Neural progenitor cell (in vitro differentiated cells): ENCODE measurements at regions not wholly inside any gene's neighbourhood (a gene's known extent, or its start where the extent isn't known, plus 50 kb on each side); places are given as distances from the start of the nearest gene placed in this dataset.

Experiments used
- DNase-seq: peaks from one replicate; pipeline ENCODE4 v3.0.0-alpha.2; 2016; ENCODE audit warnings: low spot score
- H2AFZ ChIP-seq: fragments of 200-600 bp; sonication (generic); replicated peaks from 2 replicates; pipeline ENCODE4 v1.6.1; 2016; ENCODE audit warnings: antibody characterized with exemption
- H3F3A ChIP-seq: fragments of 200-600 bp; sonication (generic); 2 replicates; pipeline ENCODE4 v1.6.1; 2016; ENCODE audit warnings: antibody characterized with exemption, low read depth
- H3K27ac ChIP-seq: fragments of 200-600 bp; sonication (generic); 2 replicates; pipeline ENCODE4 v1.5.1; 2016; ENCODE audit warnings: mild to moderate bottlenecking
- H3K27me3 ChIP-seq: fragments of 200-600 bp; sonication (generic); 2 replicates; pipeline ENCODE4 v1.6.1; 2016; ENCODE audit warnings: mild to moderate bottlenecking, moderate library complexity
- H3K36me3 ChIP-seq: fragments of 200-600 bp; sonication (generic); 2 replicates; pipeline ENCODE4 v1.5.1; 2016
- H3K4me1 ChIP-seq: fragments of 200-600 bp; sonication (generic); 2 replicates; pipeline ENCODE4 v1.6.1; 2016; ENCODE audit warnings: mixed run types
- H3K4me2 ChIP-seq: fragments of 200-600 bp; sonication (generic); 2 replicates; pipeline ENCODE4 v1.6.1; 2016
- H3K4me3 ChIP-seq: fragments of 200-600 bp; sonication (generic); 2 replicates; pipeline ENCODE4 v1.5.1; 2016
- H3K79me2 ChIP-seq: fragments of 200-600 bp; sonication (generic); 2 replicates; pipeline ENCODE4 v1.6.1; 2016; ENCODE audit warnings: low read depth
- H3K9ac ChIP-seq: fragments of 200-600 bp; sonication (generic); 2 replicates; pipeline ENCODE4 v1.6.1; 2016
- H3K9me3 ChIP-seq: fragments of 200-600 bp; sonication (generic); 2 replicates; pipeline ENCODE4 v1.5.1; 2016; ENCODE audit warnings: low read depth
- H4K20me1 ChIP-seq: fragments of 200-600 bp; sonication (generic); 2 replicates; pipeline ENCODE4 v1.6.1; 2016; ENCODE audit warnings: low read depth
- H3K27ac Mint-ChIP-seq: 3 replicates; pipeline ENCODE4 v1.8.0; 2021; ENCODE audit warnings: mixed read lengths
- H3K27me3 Mint-ChIP-seq: 2 replicates; pipeline ENCODE4 v1.8.0; 2022; ENCODE audit warnings: low read depth, mild to moderate bottlenecking, inconsistent platforms, moderate library complexity, mixed read lengths; ENCODE audit not compliant: insufficient read depth
- H3K36me3 Mint-ChIP-seq: 3 replicates; pipeline ENCODE4 v1.8.0; 2021; ENCODE audit warnings: mixed read lengths
- H3K4me1 Mint-ChIP-seq: 3 replicates; pipeline ENCODE4 v1.8.0; 2021; ENCODE audit warnings: mixed read lengths
- H3K4me3 Mint-ChIP-seq: 3 replicates; pipeline ENCODE4 v1.8.0; 2021; ENCODE audit warnings: mild to moderate bottlenecking, moderate library complexity, mixed read lengths
- H3K9me3 Mint-ChIP-seq: 3 replicates; pipeline ENCODE4 v1.8.0; 2020; ENCODE audit warnings: mixed read lengths
- CTCF ChIP-seq: fragments of 200-600 bp; sonication (generic); IDR thresholded peaks from 2 replicates; pipeline ENCODE4 v1.5.1; 2017; ENCODE audit warnings: antibody characterized with exemption, mild to moderate bottlenecking
- EZH2 ChIP-seq: fragments of 200-600 bp; sonication (generic); IDR thresholded peaks from 2 replicates; pipeline ENCODE4 v1.6.1; 2017; ENCODE audit warnings: antibody characterized with exemption, mild to moderate bottlenecking, moderate library complexity
- EZH2phosphoT487 ChIP-seq: fragments of 200-600 bp; sonication (generic); IDR thresholded peaks from 2 replicates; pipeline ENCODE4 v1.6.1; 2017; ENCODE audit warnings: antibody characterized with exemption

DNA sequence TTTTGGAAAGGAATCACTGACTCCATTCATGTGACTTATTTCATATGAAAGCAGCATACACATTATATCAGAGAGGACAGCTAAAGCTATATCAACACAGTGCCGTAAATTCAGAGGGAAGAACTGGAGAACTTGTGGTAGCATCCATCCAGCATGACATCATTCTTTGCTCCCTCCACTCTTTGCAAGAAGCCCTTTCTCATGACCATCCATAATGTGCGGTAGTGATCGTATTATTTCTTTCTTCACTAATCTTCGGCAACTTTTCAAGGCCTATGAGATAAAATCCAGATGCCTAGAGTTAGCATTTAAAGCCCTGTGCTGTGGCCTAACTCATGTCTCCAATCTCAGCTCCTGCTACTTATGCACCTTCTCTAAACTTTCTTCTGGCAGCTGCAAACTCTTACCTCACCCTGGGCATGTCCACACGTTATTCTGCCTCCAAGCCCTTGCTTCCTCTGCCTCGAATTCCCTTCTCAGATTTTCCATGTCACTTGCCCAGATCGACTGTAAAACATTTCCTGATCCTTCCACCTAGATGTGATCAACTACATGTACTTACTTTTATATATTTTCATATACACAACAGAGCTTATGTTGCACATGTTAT lies 307.3 kb upstream of the SGCD start:
- no peaks in the 10 kb centered on the region for H3K4me1 ChIP-seq
- Mint-ChIP-seq H3K27ac (no peak overlapping the region), H3K4me3 (no peak overlapping the region), H3K9me3 (no peaks in the 10 kb centered on the region), H3K4me1 (no peaks in the 10 kb centered on the region), H3K27me3 (no peaks in the 10 kb centered on the region), H3K36me3 (no peaks in the 10 kb centered on the region)
- no peak overlapping the region for H3K9ac ChIP-seq
- H3K4me2 ChIP-seq = no peak overlapping the region
- no peak overlapping the region for H3K27ac ChIP-seq
- DNase-seq = no peak
- no peaks in the 10 kb centered on the region for H3K9me3 ChIP-seq
- H3K4me3 ChIP-seq = no peak overlapping the region
- no peaks in the 10 kb centered on the region for H4K20me1 ChIP-seq
- TF ChIP-seq CTCF = no peak
- no peak for TF ChIP-seq EZH2phosphoT487
- TF ChIP-seq EZH2 = no peak
- H3K36me3 ChIP-seq = no peaks in the 10 kb centered on the region
- H3K27me3 ChIP-seq = no peaks in the 10 kb centered on the region
- H2AFZ ChIP-seq = peak overlapping the region; percentile 15
- H3K79me2 ChIP-seq = no peaks in the 10 kb centered on the region
- H3F3A ChIP-seq = no peaks in the 10 kb centered on the region

- Histone ChIP-seq H2AFZ (no peak overlapping the region), H3K9me3 (no peaks in the 10 kb centered on the region), H4K20me1 (no peaks in the 10 kb centered on the region), H3K36me3 (no peaks in the 10 kb centered on the region), H3K4me1 (no peaks in the 10 kb centered on the region), H3K27ac (no peak overlapping the region), H3F3A (no peaks in the 10 kb centered on the region), H3K27me3 (no peaks in the 10 kb centered on the region), H3K4me2 (no peak overlapping the region), H3K4me3 (no peak overlapping the region), H3K9ac (no peak overlapping the region), H3K79me2 (no peaks in the 10 kb centered on the region)
- no peak for DNase-seq
- Mint-ChIP-seq H3K27ac (no peak overlapping the region), H3K9me3 (no peaks in the 10 kb centered on the region), H3K4me1 (no peaks in the 10 kb centered on the region), H3K36me3 (no peaks in the 10 kb centered on the region), H3K4me3 (no peak overlapping the region), H3K27me3 (no peaks in the 10 kb centered on the region)
- TF ChIP-seq EZH2 (no peak), CTCF (no peak), EZH2phosphoT487 (no peak)
These were observed 306.3 kb upstream of the SGCD start for GRCh38 chr5:156020647-156021046.

- H3K27me3 Mint-ChIP-seq = no peaks in the 10 kb centered on the region
These were observed 305.1 kb upstream of the SGCD start for GRCh38 chr5:156021866-156022265.

More at GRCh38 chr5:156021866-156022265, 305.1 kb upstream of the SGCD start:
- Histone ChIP-seq H4K20me1 (no peaks in the 10 kb centered on the region), H3F3A (no peaks in the 10 kb centered on the region), H3K4me1 (no peaks in the 10 kb centered on the region), H3K4me3 (no peak overlapping the region), H3K27ac (no peak overlapping the region), H3K9me3 (no peaks in the 10 kb centered on the region), H3K9ac (no peak overlapping the region), H3K36me3 (no peaks in the 10 kb centered on the region), H3K4me2 (no peak overlapping the region), H3K27me3 (no peaks in the 10 kb centered on the region), H3K79me2 (no peaks in the 10 kb centered on the region), H2AFZ (no peak overlapping the region)
- Mint-ChIP-seq H3K4me1 (no peaks in the 10 kb centered on the region), H3K36me3 (no peaks in the 10 kb centered on the region), H3K27ac (no peak overlapping the region), H3K4me3 (no peak overlapping the region), H3K9me3 (no peaks in the 10 kb centered on the region)
- TF ChIP-seq CTCF = no peak
- no peak for TF ChIP-seq EZH2phosphoT487
- TF ChIP-seq EZH2 = no peak
- DNase-seq = no peak
